ENCODE measurements at regions not wholly inside any gene's neighbourhood (a gene's known extent, or its start where the extent isn't known, plus 50 kb on each side); places are given as distances from the start of the nearest gene placed in this dataset.

DNA sequence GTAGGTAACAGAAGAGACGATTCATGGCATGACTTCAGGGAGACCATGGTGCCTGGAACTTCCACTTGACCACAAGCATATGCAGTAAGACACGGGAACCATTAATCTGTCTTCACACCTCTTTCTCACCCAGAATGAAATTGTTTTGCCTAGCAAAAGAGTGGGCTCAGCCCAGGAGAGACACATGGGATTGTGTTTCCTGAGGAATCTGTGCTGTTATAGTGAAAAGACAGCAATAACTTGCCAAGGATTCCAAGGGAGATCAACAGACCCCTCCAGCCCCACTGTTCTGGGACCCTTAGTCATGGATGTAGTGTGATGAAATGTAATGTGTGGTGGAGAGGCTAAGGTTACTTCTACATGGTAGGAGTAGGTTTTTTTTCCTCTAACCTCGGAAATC lies 192.5 kb upstream of the NPVF start:
- Mint-ChIP-seq H3K4me1 (ENCODE audit: low read depth) (no peaks in the 10 kb centered on the region), H3K4me3 (no peak overlapping the region), H3K9me3 (no peaks in the 10 kb centered on the region), H3K27ac (no peak overlapping the region), H3K36me3 (ENCODE audit: low read depth) (no peaks in the 10 kb centered on the region), H3K27me3 (peaks cover 3% of the 10 kb centered on the region)
- intact Hi-C loops (cut with micrococcal nuclease) = no loop called here
- DNase-seq (no peak), ATAC-seq (no peak)
- POLR2A ChIA-PET = no interaction called here
- CTCF ChIA-PET = no interaction called here
- TF ChIP-seq, protein P1, sequence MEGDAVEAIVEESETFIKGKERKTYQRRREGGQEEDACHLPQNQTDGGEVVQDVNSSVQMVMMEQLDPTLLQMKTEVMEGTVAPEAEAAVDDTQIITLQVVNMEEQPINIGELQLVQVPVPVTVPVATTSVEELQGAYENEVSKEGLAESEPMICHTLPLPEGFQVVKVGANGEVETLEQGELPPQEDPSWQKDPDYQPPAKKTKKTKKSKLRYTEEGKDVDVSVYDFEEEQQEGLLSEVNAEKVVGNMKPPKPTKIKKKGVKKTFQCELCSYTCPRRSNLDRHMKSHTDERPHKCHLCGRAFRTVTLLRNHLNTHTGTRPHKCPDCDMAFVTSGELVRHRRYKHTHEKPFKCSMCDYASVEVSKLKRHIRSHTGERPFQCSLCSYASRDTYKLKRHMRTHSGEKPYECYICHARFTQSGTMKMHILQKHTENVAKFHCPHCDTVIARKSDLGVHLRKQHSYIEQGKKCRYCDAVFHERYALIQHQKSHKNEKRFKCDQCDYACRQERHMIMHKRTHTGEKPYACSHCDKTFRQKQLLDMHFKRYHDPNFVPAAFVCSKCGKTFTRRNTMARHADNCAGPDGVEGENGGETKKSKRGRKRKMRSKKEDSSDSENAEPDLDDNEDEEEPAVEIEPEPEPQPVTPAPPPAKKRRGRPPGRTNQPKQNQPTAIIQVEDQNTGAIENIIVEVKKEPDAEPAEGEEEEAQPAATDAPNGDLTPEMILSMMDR (IDR thresholded peaks at IDR 0.05) = no peak

DNA sequence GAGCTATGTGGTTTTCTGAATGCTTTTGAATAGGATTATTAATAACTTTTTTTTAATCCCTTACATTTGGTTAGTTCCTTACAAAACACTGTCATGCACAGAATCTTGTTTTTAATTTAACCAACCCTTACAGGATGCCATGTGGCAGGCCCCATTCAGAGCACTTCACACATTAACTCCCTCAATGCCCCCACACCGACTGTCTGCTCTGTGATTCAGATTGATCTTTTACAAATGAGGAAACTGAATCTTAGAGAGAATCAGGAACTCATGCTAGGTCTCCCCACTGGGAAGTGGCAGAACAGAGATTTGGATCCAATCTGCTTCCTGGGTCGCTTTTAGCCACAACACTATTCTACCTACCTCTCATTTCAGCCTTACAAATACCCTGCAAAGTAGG lies 195.8 kb upstream of the NPVF start:
- peaks cover 3% of the 10 kb centered on the region for H3K27me3 Mint-ChIP-seq
- DNase-seq (no peak), ATAC-seq (no peak)
- POLR2A ChIA-PET = no interaction called here
- no peak overlapping the region for H3K4me3 Mint-ChIP-seq
- intact Hi-C loops (cut with micrococcal nuclease) = no loop called here
- no peaks in the 10 kb centered on the region for H3K4me1 Mint-ChIP-seq (ENCODE audit: low read depth)
- no peaks in the 10 kb centered on the region for H3K9me3 Mint-ChIP-seq
- no peaks in the 10 kb centered on the region for H3K36me3 Mint-ChIP-seq (ENCODE audit: low read depth)
- TF ChIP-seq, protein P1 (IDR thresholded peaks at IDR 0.05) = no peak
- CTCF ChIA-PET = no interaction called here
- H3K27ac Mint-ChIP-seq = no peak overlapping the region

DNA sequence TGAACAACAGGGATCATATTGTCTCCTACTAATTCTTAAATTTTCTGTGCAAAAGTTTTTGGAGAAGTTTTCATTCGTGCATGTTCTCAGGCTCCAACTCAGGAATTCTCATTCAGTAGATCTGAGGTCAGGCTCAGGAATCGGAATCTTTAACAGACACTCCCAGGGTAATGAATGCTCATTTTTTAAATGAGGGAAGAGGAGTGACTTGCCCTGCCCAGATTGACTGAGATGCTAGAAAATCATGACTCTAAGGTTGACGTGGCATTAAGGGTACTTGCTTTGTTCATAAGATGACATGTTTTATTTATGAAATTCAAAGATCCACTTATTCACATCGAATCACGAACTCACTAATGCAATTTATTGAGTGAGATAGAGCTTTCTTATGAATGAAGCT lies 196.6 kb upstream of the NPVF start:
- TF ChIP-seq, protein P1 (IDR thresholded peaks at IDR 0.05) = no peak
- ATAC-seq = no peak
- no peak for DNase-seq
- H3K36me3 Mint-ChIP-seq (ENCODE audit: low read depth) = no peaks in the 10 kb centered on the region
- CTCF ChIA-PET = no interaction called here
- peaks cover 1% of the 10 kb centered on the region for H3K27me3 Mint-ChIP-seq
- no peak overlapping the region for H3K27ac Mint-ChIP-seq
- no peaks in the 10 kb centered on the region for H3K4me1 Mint-ChIP-seq (ENCODE audit: low read depth)
- POLR2A ChIA-PET = interaction anchor here (1.0 kb wide), 1 partner anchor 165 kb away, joined by 3 read pairs; no protein-coding TSS in a partner anchor
- no peak overlapping the region for H3K4me3 Mint-ChIP-seq
- H3K9me3 Mint-ChIP-seq = no peaks in the 10 kb centered on the region
- intact Hi-C loops (cut with micrococcal nuclease) = no loop called here

DNA sequence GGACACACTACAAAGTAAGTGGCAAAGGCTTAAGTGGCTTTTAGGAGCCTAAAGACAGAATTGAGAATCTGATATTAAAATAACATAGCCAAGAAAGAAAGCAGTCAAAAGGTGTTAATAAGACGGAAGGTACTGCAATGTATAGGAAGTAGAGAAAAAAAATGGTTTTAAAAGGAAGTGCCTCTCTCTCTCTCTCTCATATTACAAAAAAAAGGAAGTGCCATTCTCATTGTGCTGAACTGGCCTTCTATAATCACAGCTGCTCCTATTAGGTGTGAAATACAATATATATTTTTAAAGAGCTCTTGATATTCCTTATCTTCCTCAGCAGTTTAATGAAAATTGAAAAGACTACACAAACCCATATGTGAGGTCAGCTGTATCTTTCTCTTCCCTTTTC lies 199.4 kb upstream of the NPVF start:
- ChIA-PET POLR2A (interaction anchor here (0.7 kb wide), 1 partner anchor 507 kb away, joined by 3 read pairs; no protein-coding TSS in a partner anchor), CTCF (interaction anchor here (1.3 kb wide), 1 partner anchor 137 kb away, joined by 4 read pairs; no protein-coding TSS in a partner anchor)
- Mint-ChIP-seq H3K27ac (no peak overlapping the region), H3K4me1 (ENCODE audit: low read depth) (no peaks in the 10 kb centered on the region), H3K9me3 (no peaks in the 10 kb centered on the region), H3K4me3 (no peak overlapping the region), H3K27me3 (no peaks in the 10 kb centered on the region), H3K36me3 (ENCODE audit: low read depth) (no peaks in the 10 kb centered on the region)
- no peak for DNase-seq
- intact Hi-C loops (cut with micrococcal nuclease) = no loop called here
- TF ChIP-seq, protein P1 (IDR thresholded peaks at IDR 0.05) = no peak
- no peak for ATAC-seq

DNA sequence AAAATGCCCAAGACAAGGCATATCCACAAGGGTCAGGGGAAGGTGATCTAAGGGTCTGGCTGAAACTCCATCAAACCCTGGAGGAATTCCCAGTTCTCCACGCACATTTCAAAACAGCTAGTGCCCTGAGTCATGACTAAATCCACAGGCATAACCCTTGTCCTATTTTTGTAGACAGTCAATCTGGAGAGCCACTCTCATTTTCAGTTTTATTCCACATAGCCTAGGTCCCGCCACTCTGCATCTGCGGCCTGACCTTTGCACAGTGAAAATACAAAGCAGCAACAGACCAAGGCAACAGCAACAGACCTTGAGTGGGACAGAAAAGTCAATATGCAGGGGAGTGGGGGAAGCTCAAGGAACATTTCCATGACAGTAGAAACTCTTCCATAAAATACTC lies 201.4 kb upstream of the NPVF start:
- Mint-ChIP-seq H3K4me1 (ENCODE audit: low read depth) (no peaks in the 10 kb centered on the region), H3K4me3 (no peak overlapping the region), H3K9me3 (no peaks in the 10 kb centered on the region), H3K27me3 (no peaks in the 10 kb centered on the region), H3K36me3 (ENCODE audit: low read depth) (no peaks in the 10 kb centered on the region), H3K27ac (no peak overlapping the region)
- CTCF ChIA-PET = no interaction called here
- TF ChIP-seq, protein P1 (IDR thresholded peaks at IDR 0.05) = no peak
- POLR2A ChIA-PET = no interaction called here
- ATAC-seq (no peak), DNase-seq (no peak)
- intact Hi-C loops (cut with micrococcal nuclease) = no loop called here

Data from activated CD8-positive, alpha-beta T cell treated with anti-CD3 and anti-CD28 coated beads for 36 hours (primary cell).